SK-N-SH (cell line): ENCODE measurements at regions not wholly inside any gene's neighbourhood (a gene's known extent, or its start where the extent isn't known, plus 50 kb on each side); places are given as distances from the start of the nearest gene placed in this dataset.

Experiments
- CTCF ChIA-PET: fragments of 300-600, 350-600 bp; formaldehyde crosslinking; extraction: SDS; loops from one replicate; lab custom pipeline; 2021; lab: Yijun Ruan, JAX
- POLR2A ChIA-PET: fragments of 350-600 bp; sonication (Branson Sonifier 250); formaldehyde crosslinking; extraction: SDS; loops from one replicate; lab custom pipeline; 2020; ENCODE audit warnings: antibody characterized with exemption, inconsistent platforms; lab: Yijun Ruan, JAX
- DNase-seq: peaks from one replicate; pipeline ENCODE4 v3.0.0; 2012
- H2AFZ ChIP-seq: fragments of 200-600 bp; sonication (generic); 2 replicates; pipeline ENCODE4 v1.8.1; 2016; ENCODE audit warnings: antibody characterized with exemption, mild to moderate bottlenecking, low read depth
- H3F3A ChIP-seq: fragments of 200-600 bp; sonication (generic); replicated peaks from 2 replicates; pipeline ENCODE3; 2016; ENCODE audit warnings: antibody characterized with exemption, mild to moderate bottlenecking; ENCODE audit not compliant: insufficient read depth
- H3K27ac ChIP-seq, 2 experiments: fragments of 200-500 bp in 1 of 2; fragments of 200-600 bp in 1 of 2; sonication (Bioruptor generic) in 1 of 2; sonication (generic), shearing (Covaris generic) in 1 of 2; 2 replicates each; pipeline versions ENCODE4 v1.5.1 to v1.6.1; 2014 to 2016; ENCODE audit warnings: low read depth in 2 of 2, inconsistent platforms in 1 of 2, low read length in 1 of 2, mild to moderate bottlenecking in 1 of 2, mixed read lengths in 1 of 2
- H3K27me3 ChIP-seq: fragments of 200-600 bp; sonication (generic), shearing (Covaris generic); 2 replicates; pipeline ENCODE4 v1.6.1; 2016; ENCODE audit warnings: mixed run types; ENCODE audit not compliant: insufficient read depth
- H3K36me3 ChIP-seq, 2 experiments: fragments of 200-500 bp in 1 of 2; fragments of 200-600 bp in 1 of 2; sonication (Bioruptor generic) in 1 of 2; sonication (generic) in 1 of 2; replicated peaks in 1 of 2; 2 replicates each; pipeline versions ENCODE3 to v1.5.1; 2014 to 2016; ENCODE audit warnings: low read length in 1 of 2, mild to moderate bottlenecking in 1 of 2; ENCODE audit not compliant: insufficient read depth in 2 of 2, control insufficient read depth in 1 of 2
- H3K4me1 ChIP-seq, 2 experiments: fragments of 200-500 bp in 1 of 2; fragments of 200-600 bp in 1 of 2; sonication (Bioruptor generic) in 1 of 2; sonication (generic), shearing (Covaris generic) in 1 of 2; 2 replicates each; pipeline versions ENCODE4 v1.5.1 to v1.6.1; 2014 to 2016; ENCODE audit warnings: low read depth in 1 of 2, low read length in 1 of 2, mixed run types in 1 of 2; ENCODE audit not compliant: insufficient read depth in 2 of 2, control insufficient read depth in 1 of 2
- H3K4me2 ChIP-seq: fragments of 200-600 bp; sonication (generic), shearing (Covaris generic); 2 replicates; pipeline ENCODE4 v1.6.1; 2017; ENCODE audit warnings: mixed run types
- H3K4me3 ChIP-seq, 2 experiments: fragments of 200-500 bp in 1 of 2; fragments of 200-600 bp in 1 of 2; sonication (Bioruptor generic) in 1 of 2; sonication (generic), shearing (Covaris generic) in 1 of 2; 2 replicates each; pipeline versions ENCODE4 v1.5.1 to v1.8.1; 2014 to 2016; ENCODE audit warnings: low read depth in 2 of 2, inconsistent platforms in 1 of 2, low read length in 1 of 2, mild to moderate bottlenecking in 1 of 2, mixed read lengths in 1 of 2, moderate library complexity in 1 of 2
- H3K79me2 ChIP-seq: fragments of 200-600 bp; sonication (generic); 2 replicates; pipeline ENCODE4 v1.8.1; 2017; ENCODE audit warnings: mild to moderate bottlenecking; ENCODE audit not compliant: insufficient read depth
- H3K9ac ChIP-seq: fragments of 200-600 bp; sonication (generic); 2 replicates; pipeline ENCODE4 v1.6.1; 2017; ENCODE audit warnings: mixed run types
- H3K9me2 ChIP-seq: fragments of 200-600 bp; sonication (generic); 2 replicates; pipeline ENCODE4 v1.6.1; 2017; ENCODE audit warnings: mixed run types
- H3K9me3 ChIP-seq: fragments of 200-600 bp; sonication (generic); 2 replicates; pipeline ENCODE4 v1.6.1; 2017; ENCODE audit warnings: mixed run types, mild to moderate bottlenecking, moderate library complexity
- H4K20me1 ChIP-seq: fragments of 200-600 bp; sonication (generic); 2 replicates; pipeline ENCODE4 v1.6.1; 2017; ENCODE audit warnings: mild to moderate bottlenecking, mixed run types; ENCODE audit not compliant: insufficient read depth
- ELF1 ChIP-seq: IDR thresholded peaks from 2 replicates; pipeline ENCODE4 v1.4.0; 2012
- EP300 ChIP-seq, 2 experiments: IDR thresholded peaks; 2 replicates each; pipeline versions ENCODE4 v1.4.0 to v1.6.1; 2012; ENCODE audit warnings: borderline replicate concordance in 1 of 2, low read depth in 1 of 2, low read length in 1 of 2
- FOSL2 ChIP-seq: IDR thresholded peaks from 2 replicates; pipeline ENCODE4 v1.4.0; 2012; ENCODE audit warnings: low read depth, mild to moderate bottlenecking, moderate library complexity, borderline replicate concordance
- FOXJ3 ChIP-seq: sonication (generic); formaldehyde crosslinking; IDR thresholded peaks from 2 replicates; pipeline ENCODE4 v1.5.1; 2020; ENCODE audit warnings: mild to moderate bottlenecking, missing genetic modification reagents
- GATA2 ChIP-seq: sonication (generic); formaldehyde crosslinking; IDR thresholded peaks from 2 replicates; pipeline ENCODE4 v1.5.0; 2020; ENCODE audit warnings: mild to moderate bottlenecking, missing genetic modification reagents
- MEF2A ChIP-seq: IDR thresholded peaks from 2 replicates; pipeline ENCODE4 v1.4.0; 2012; ENCODE audit warnings: low read depth, borderline replicate concordance
- NFIC ChIP-seq: IDR thresholded peaks from 2 replicates; pipeline ENCODE4 v1.4.0; 2012; ENCODE audit warnings: borderline replicate concordance
- RAD21 ChIP-seq: IDR thresholded peaks from 2 replicates; pipeline ENCODE4 v1.6.1; 2012; ENCODE audit warnings: mild to moderate bottlenecking, low read length
- RCOR1 ChIP-seq: fragments of 150-350 bp; IDR thresholded peaks from 2 replicates; pipeline ENCODE4 v1.6.1; 2017; ENCODE audit warnings: antibody characterized with exemption, low read length
- RXRA ChIP-seq: IDR thresholded peaks from 2 replicates; pipeline ENCODE4 v1.4.0; 2012; ENCODE audit warnings: low read depth, mild to moderate bottlenecking, borderline replicate concordance
- SMC3 ChIP-seq: IDR thresholded peaks from 2 replicates; pipeline ENCODE4 v1.6.1; 2012; ENCODE audit warnings: low read depth, low read length, improper control_type of control experiment
- WGBS: methylation state at CpG from one replicate; pipeline ENCODE4 v1.1.6; 2017; ENCODE audit warnings: low lambda C conversion rate; 5-methylcytosine and 5-hydroxymethylcytosine counted together
- TF ChIP-seq, protein P1 (sequence below): IDR thresholded peaks from 2 replicates; pipeline ENCODE4; 2012
- TF ChIP-seq, protein P2 (sequence below): IDR thresholded peaks from 2 replicates; pipeline ENCODE4 v1.4.0; 2012; ENCODE audit warnings: low read depth
- TF ChIP-seq, protein P3 (sequence below): fragments of 150-350 bp; IDR thresholded peaks from 2 replicates; pipeline ENCODE4 v1.6.1; 2016; ENCODE audit warnings: mild to moderate bottlenecking, low read depth, low read length

DNA sequence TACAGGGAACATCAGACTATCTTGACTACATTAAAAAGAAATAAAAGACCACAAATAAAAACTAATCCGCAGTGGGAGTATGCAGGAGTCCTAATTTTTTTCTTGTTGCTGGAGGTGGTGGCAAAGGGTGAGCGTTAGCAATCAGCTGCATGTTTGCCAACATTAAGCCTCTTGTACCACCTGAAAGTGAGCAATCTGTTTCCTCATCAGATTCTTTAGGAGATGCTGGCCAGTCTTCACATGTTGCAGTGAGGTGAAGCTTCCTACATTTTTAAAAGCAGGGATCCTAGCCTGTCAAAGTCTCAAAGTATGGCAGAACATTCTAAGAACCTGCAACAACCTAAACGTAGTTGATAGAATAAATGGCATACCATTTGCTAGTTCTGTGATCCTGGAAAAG, 162.2 kb upstream of the MEF2C start:
- no peak overlapping the region for H3K4me2 ChIP-seq
- POLR2A ChIA-PET: no interaction called here
- no peak for TF ChIP-seq MEF2A
- TF ChIP-seq RXRA: no peak
- TF ChIP-seq ELF1: no peak
- TF ChIP-seq, all 33 proteins: peak for 0
- 56% methylated on average over 3 of the region's 3 CpGs for WGBS
- H3K4me3 ChIP-seq: no peak overlapping the region
- no peak overlapping the region for H3K9ac ChIP-seq
- no peak for DNase-seq
- no peaks in the 10 kb centered on the region for H3K27me3 ChIP-seq
- H3K9me3 ChIP-seq: no peaks in the 10 kb centered on the region
- H2AFZ ChIP-seq: no peak overlapping the region
- no peaks in the 10 kb centered on the region for H3K9me2 ChIP-seq
- H3K27ac ChIP-seq: no peak overlapping the region
- H3K4me1 ChIP-seq: no peaks in the 10 kb centered on the region
- no peaks in the 10 kb centered on the region for H3K36me3 ChIP-seq
- CTCF ChIA-PET: no interaction called here
- no peaks in the 10 kb centered on the region for H3F3A ChIP-seq
- H3K79me2 ChIP-seq: no peaks in the 10 kb centered on the region
- no peaks in the 10 kb centered on the region for H4K20me1 ChIP-seq

DNA sequence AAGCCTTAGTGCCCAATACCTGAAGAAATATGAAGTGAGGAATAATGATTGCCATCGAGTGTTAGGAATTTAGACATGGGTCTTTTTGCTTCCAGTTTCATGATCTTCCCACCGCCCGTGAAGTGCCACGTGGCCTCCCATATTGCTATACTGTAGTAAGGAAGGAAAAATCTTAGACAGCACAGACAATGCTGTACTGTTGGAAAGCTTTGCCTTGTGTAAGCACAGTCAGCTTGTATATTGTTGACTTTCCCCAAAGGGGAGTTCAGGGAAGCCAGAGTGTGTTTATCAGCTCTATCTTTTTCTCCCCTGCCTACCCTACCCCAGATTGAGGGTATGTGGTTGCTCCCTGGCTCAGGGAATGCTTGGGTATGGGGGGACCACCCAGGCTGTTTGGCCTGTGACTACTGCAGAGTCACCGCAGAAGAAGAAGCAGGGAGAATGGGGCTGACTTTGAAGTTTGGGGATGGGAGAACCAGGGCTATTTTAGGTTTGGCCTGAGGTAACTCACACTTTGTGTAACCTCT, 161.8 kb upstream of the MEF2C start:
- Histone ChIP-seq H4K20me1 (no peaks in the 10 kb centered on the region), H3K27me3 (no peaks in the 10 kb centered on the region), H3K36me3 (no peaks in the 10 kb centered on the region), H3K4me3 (no peak overlapping the region), H3K9me2 (no peaks in the 10 kb centered on the region), H2AFZ (no peak overlapping the region), H3F3A (no peaks in the 10 kb centered on the region), H3K79me2 (no peaks in the 10 kb centered on the region), H3K27ac (no peak overlapping the region), H3K4me2 (no peak overlapping the region), H3K9me3 (no peaks in the 10 kb centered on the region)
- CTCF ChIA-PET: no interaction called here
- TF ChIP-seq, protein P1, sequence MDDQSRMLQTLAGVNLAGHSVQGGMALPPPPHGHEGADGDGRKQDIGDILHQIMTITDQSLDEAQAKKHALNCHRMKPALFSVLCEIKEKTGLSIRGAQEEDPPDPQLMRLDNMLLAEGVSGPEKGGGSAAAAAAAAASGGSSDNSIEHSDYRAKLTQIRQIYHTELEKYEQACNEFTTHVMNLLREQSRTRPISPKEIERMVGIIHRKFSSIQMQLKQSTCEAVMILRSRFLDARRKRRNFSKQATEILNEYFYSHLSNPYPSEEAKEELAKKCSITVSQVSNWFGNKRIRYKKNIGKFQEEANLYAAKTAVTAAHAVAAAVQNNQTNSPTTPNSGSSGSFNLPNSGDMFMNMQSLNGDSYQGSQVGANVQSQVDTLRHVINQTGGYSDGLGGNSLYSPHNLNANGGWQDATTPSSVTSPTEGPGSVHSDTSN: no peak
- TF ChIP-seq EP300 (IDR thresholded peaks at IDR 0.05; ENCODE audit: borderline replicate concordance in 1 of 2, low read depth in 1 of 2, low read length in 1 of 2): no peak
- no peak for TF ChIP-seq SMC3
- TF ChIP-seq FOXJ3 (CRISPR knock-in tag): no peak
- no peak for TF ChIP-seq MEF2A
- no peak for TF ChIP-seq RAD21
- TF ChIP-seq RXRA: no peak
- TF ChIP-seq, protein P2, sequence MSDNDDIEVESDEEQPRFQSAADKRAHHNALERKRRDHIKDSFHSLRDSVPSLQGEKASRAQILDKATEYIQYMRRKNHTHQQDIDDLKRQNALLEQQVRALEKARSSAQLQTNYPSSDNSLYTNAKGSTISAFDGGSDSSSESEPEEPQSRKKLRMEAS: no peak
- no peak for TF ChIP-seq GATA2 (CRISPR knock-in tag)
- no peak for TF ChIP-seq FOSL2
- TF ChIP-seq RCOR1: no peak
- TF ChIP-seq NFIC: no peak
- TF ChIP-seq, protein P3, sequence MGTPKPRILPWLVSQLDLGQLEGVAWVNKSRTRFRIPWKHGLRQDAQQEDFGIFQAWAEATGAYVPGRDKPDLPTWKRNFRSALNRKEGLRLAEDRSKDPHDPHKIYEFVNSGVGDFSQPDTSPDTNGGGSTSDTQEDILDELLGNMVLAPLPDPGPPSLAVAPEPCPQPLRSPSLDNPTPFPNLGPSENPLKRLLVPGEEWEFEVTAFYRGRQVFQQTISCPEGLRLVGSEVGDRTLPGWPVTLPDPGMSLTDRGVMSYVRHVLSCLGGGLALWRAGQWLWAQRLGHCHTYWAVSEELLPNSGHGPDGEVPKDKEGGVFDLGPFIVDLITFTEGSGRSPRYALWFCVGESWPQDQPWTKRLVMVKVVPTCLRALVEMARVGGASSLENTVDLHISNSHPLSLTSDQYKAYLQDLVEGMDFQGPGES: no peak
- TF ChIP-seq, all 33 proteins: peak for 0
- H3K4me1 ChIP-seq: no peaks in the 10 kb centered on the region
- POLR2A ChIA-PET: no interaction called here
- H3K9ac ChIP-seq: no peak overlapping the region
- DNase-seq: no peak
- 72% methylated on average over 5 of the region's 5 CpGs for WGBS
